Lung microvascular endothelial cell (primary cell): ENCODE measurements at regions not wholly inside any gene's neighbourhood (a gene's known extent, or its start where the extent isn't known, plus 50 kb on each side); places are given as distances from the start of the nearest gene placed in this dataset.
"Not testable (repeated sequence)": the region's sequence is repeated elsewhere in the genome, so short reads cannot be mapped to it uniquely, and the experiment has no call there.

Experiments used
- DNase-seq, 2 donors: peaks; one replicate each; pipeline versions ENCODE4 v3.0.0 to v3.0.0-alpha.2; 2010; ENCODE audit warnings: low read depth in 2 of 2

DNA sequence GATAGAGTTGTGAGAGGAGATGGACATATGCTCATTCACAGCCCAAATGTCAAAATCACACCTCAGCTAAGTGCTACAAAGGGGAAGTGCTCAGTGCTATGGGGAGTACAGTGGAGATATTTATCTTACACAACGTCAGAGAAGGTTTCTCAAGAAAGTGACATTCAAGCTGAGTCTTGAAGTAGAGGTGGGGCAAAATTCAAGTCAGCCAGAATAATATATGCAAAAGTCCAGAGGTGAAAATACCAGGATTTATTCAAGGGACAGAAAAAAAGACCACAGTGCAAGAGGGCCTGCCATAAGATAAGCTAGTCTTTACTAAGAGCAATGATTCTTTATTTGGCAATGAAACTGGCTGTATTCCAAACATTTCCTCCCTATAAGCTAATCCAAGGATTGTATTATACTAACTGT is 327.8 kb upstream of the PIK3R1 start:
- no peak for DNase-seq

- no peak for DNase-seq
Measured at GRCh38 chr5:67886761-67887160, 328.8 kb upstream of the PIK3R1 start.

DNA sequence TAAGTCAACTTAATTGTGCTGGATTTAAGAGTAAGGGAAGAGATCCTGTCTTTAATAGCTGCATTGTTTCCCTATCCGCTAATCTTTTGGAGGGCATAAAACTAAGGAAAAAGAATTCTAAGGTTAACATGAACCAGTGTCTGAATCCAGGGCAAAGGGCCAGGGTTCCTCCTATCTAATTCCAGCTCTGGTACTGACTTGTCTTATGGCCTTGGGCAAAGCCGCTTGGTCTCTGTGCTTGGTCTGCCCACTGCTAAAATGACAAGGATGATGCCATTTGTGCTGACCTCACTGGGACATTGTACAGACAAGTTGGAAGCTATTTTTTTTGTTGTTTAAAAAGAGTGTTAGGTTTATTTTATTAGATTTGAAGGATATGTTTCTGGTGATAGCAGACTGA is 334.7 kb upstream of the PIK3R1 start:
- no peak for DNase-seq

DNA sequence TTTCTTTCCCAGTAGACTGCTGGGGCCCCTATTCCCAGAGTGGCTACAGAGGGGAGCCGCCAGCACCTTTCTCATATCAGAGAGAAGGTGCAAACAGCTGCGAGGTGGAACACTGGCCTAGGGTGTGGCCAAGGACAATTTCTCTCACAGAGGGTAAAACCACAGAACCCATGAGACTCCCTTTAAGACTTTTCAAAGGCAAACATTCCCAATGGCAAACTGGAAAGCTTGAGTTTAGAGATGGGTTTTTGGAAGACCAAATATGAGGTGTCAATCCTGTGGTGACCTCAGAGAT is 335.1 kb upstream of the PIK3R1 start:
- DNase-seq = no peak

- no peak for DNase-seq
Measured at GRCh38 chr5:67879620-67880510, 335.7 kb upstream of the PIK3R1 start.

GRCh38 chr5:67878933-67879332 is 336.6 kb upstream of the PIK3R1 start:
- DNase-seq = no peak

DNA sequence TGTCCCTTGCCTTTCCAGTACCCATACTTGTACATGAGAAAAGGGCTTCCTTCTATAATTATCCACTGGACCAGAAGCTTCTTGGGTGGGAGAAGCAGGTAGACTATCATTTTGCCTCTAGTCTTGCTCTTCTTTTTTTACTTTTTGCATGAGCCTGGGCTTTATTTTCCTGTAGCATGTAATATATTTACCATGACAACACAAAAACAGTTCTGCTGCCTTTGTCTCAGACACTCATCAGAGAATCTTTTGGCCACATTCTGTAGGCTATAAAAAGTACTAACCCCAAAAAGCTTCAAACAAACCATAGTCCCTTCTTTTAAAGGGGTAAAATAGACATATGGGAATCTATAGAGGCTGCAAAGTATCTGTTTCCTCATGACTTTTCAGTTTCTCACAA is 339.2 kb upstream of the PIK3R1 start:
- no peak for DNase-seq

DNA sequence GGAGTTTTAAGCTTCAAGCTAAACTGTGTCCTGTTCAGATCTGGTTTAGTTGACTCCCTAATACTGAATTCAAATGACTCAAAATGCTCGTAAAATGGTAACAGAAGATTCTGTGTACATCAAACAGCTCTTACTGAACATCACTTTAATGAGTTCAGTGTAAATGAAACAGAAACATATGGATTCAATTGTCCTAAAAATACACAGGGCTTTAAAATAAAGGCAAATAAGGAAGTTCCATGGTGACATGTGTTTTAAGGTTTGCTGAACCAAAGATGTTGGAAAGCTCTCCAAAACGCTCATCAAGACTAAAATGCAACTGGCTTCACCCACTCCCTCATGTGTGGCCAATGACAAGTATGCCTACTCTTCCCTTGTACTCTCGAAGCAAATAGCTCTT is 340.0 kb upstream of the PIK3R1 start:
- no peak for DNase-seq

DNA sequence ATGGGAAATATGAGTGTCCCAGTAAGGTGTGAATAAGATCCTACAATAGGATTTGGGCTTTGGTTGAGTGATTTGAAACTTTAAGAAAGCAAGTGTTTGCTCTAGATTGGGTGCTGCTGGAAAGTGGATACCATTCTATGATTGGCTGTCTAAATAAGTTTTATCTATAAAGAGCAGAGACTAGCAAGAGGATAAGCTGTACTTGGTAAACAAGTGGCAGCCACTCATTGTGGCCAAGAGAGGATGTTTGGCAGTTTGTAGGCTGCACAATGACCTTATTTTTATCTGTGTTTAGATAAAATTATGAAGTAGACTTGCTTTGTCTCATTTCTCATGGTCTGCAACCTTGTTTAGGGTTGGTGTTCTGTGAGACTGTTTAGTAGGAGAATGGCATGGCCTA is 341.6 kb upstream of the PIK3R1 start:
- DNase-seq = no peak

GRCh38 chr5:67870662-67871061 is 344.9 kb upstream of the PIK3R1 start:
- DNase-seq = no peak

GRCh38 chr5:67864335-67864734 is 351.2 kb upstream of the PIK3R1 start:
- not testable (repeated sequence) for DNase-seq

DNA sequence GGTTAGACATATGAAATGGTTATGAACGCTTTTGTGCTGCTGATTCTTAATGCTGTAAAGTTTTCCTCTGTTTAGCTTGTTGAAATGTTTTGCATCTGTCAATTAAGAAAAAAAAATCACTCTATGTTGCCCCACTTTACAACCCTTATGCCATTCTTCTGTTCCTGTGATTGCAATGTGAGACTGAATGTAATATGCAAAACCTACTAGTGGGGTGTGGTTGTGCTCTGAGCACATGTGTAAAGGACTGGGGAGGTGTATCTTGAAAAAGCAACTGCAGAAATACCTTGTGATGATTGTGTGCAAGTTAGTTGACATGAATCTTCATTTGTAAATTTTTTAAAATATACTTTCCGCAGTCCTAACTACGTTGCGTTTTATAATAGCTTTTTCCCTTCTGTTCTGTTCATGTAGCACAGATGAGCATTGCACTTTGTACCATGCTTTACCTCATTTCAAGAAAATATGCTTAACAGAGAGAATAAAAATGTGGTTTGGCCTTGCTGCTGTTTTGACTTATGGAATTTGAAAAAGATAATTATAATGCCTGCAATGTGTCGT is 357.0 kb upstream of the PIK3R1 start:
- DNase-seq = no peak

GRCh38 chr5:67857502-67857901 is 358.1 kb upstream of the PIK3R1 start:
- DNase-seq = no peak

- no peak for DNase-seq
Measured at GRCh38 chr5:67855523-67855922, 360.0 kb upstream of the PIK3R1 start.

- DNase-seq = not testable (repeated sequence)
Measured at GRCh38 chr5:67850906-67851305, 364.6 kb upstream of the PIK3R1 start.

DNA sequence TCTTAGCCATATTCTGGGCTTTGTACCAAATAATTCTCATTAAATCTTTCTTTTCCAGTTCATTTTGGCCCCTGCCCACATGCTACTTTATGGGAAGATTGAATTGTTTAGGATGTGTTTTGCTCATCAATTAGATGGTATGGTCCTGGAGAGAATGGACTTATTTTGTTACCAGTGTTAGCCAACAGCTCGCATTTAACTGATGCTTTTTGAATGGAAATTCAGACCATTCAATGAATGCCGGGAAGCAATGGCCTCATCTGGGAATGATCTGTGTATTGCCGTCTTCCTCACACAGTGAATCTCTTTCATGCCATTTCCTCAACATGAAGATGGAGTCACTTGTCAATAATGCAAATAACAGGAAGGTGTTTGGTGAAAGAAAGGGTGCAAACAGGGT is 370.6 kb upstream of the PIK3R1 start:
- no peak for DNase-seq

DNA sequence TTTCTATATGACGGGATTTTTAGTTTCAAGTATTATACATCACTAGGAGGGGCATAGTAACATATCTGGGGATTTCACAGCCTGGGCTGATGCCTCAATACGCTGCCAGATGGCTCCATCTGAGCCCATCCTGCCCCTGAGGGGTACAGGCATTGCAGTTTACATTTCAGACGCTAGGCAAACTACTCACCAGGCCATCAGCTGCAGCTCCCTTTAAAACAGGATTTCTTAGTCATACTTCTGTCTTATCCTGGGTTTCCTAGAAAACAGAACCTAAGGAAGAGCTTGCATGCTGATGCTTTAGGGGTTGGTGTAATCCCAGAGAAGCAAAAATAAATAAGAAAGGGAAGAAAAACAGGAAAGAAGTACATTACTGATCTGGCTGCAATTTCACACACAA is 372.8 kb upstream of the PIK3R1 start:
- DNase-seq = peak; percentile 6 to 14

DNA sequence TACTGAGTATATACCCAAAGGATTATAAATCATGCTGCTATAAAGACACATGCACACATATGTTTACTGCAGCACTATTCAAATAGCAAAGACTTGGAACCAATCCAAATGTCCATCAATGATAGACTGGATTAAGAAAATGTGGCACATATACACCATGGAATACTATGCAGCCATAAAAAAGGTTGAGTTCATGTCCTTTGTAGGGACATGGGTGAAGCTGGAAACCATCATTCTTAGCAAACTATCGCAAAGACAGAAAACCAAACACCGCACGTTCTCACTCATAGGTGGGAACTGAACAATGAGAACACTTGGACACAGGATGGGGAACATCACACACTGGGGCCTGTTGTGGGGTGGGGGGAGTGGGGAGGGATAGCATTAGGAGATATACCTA is 378.3 kb upstream of the PIK3R1 start:
- DNase-seq = not testable (repeated sequence)

DNA sequence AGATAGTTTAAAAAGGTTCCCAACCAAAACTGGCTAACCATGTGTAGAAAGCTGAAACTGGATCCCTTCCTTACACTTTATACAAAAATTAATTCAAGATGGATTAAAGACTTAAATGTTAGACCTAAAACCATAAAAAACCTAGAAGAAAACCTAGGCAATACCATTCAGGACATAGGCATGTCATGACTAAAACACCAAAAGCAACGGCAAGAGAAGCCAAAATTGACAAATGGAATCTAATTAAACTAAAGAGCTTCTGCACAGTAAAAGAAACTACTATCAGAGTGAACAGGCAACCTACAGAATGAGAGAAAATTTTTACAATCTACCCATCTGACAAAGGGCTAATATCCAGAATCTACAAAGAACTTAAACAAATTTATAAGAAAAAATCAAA is 379.1 kb upstream of the PIK3R1 start:
- DNase-seq = not testable (repeated sequence)

GRCh38 chr5:67831048-67831447 is 384.5 kb upstream of the PIK3R1 start:
- no peak for DNase-seq

DNA sequence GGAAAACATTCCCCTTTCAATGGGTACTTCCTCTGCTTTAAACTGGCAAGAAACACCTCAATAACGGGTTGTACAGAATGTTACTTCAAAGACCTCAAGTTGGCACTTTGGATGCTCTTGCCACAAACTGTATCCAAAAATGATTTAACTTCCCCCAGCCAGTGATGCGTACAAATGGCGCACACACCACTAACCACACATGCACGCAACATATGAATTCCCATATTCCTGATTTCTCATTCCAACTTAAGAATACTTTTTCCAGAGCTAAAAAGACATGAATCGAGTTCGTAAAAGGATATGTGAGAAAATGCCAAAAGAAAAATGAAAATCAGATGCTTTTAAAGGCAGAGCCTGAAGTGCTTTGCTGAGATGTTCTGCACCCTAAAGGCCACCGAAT is 388.0 kb upstream of the PIK3R1 start:
- DNase-seq = no peak

- DNase-seq = no peak
Measured at GRCh38 chr5:67824852-67825251, 390.7 kb upstream of the PIK3R1 start.

DNA sequence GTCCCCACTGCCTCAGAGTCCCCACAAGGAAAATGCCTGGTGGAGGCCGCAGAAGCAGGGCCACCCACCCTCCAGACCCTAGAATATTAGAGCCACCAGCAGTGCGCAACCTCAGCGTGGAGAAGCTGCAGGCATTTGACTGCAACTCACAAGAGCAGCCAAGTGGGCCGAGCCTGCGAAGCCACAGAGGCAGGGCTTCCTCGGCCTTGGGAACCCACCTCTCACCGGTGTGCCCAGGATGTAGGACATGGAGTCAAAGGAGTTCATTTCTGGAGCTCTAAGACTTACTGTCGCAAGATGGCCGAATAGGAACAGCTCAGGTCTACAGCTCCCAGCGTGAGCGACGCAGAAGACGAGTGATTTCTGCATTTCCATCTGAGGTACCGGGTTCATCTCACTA is 397.9 kb upstream of the PIK3R1 start:
- no peak for DNase-seq

- no peak for DNase-seq
Measured at GRCh38 chr5:67816456-67816855, 399.1 kb upstream of the PIK3R1 start.
